ENCODE measurements at regions not wholly inside any gene's neighbourhood (a gene's known extent, or its start where the extent isn't known, plus 50 kb on each side); places are given as distances from the start of the nearest gene placed in this dataset.

GRCh38 chr15:93168910-93169309 lies 79.9 kb upstream of the RGMA start:
- TF ChIP-seq CTCF (IDR thresholded peaks at IDR 0.05; ENCODE audit: poor library complexity), result no peak
- no peak for TF ChIP-seq EZH2phosphoT487 (IDR thresholded peaks at IDR 0.05; ENCODE audit: low read depth, severe bottlenecking, unreplicated experiment)
- TF ChIP-seq EZH2 (IDR thresholded peaks at IDR 0.05; ENCODE audit: borderline replicate concordance), result no peak

All from hepatocyte (in vitro differentiated cells).